GM21529 (cell line): ENCODE measurements at regions not wholly inside any gene's neighbourhood (a gene's known extent, or its start where the extent isn't known, plus 50 kb on each side); places are given as distances from the start of the nearest gene placed in this dataset.
"Not testable (repeated sequence)": the region's sequence is repeated elsewhere in the genome, so short reads cannot be mapped to it uniquely, and the experiment has no call there.

Source experiments
- ATAC-seq: cut with Tn5 transposase; IDR thresholded peaks from one replicate; pipeline ENCODE4 v1.9.1; 2021; ENCODE audit not compliant: unreplicated experiment

GRCh38 chr4:132085105-132085504, 1064.0 kb upstream of the PCDH10 start:
- ATAC-seq = no peak

GRCh38 chr4:132094017-132094416, 1055.1 kb upstream of the PCDH10 start:
- no peak for ATAC-seq

DNA sequence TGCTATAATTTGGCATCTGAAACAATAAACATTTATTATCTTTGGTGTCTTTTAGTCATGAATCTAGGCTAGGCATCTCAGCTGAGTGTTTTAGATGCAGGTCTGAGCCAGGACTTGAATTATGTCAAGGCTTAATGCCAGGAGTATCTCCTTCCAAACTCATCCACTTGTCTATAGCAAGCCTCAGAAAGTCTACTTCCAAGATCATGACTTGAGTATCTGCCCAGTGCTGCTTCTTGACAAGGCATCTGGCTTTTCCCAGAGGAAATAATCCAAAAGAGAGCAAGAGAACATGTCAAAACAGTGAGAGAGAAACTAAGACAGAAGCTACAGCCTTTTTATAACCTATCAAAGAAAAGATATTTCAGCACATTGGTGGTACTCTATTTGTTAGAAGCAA, 1052.1 kb upstream of the PCDH10 start:
- no peak for ATAC-seq

DNA sequence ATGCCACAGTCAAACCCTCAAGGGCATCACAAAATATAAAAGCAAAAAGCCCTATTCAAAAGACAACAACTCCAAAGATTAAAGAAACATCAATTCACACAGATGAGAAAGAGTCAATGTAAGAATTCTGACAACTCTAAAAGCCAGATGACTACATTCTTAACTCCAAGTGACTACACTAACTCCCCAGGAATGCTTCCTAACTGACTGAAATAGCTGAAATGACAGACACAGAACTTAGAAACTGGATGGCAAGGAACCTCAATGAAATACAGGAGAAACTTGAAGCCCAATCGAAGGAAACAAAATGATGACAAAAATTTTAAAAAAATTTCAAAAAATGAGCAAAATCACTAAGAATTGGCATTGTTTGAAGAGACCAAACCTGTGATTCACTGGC, 1047.6 kb upstream of the PCDH10 start:
- no peak for ATAC-seq

- no peak for ATAC-seq
These were observed 1040.3 kb upstream of the PCDH10 start for GRCh38 chr4:132108784-132109183.

DNA sequence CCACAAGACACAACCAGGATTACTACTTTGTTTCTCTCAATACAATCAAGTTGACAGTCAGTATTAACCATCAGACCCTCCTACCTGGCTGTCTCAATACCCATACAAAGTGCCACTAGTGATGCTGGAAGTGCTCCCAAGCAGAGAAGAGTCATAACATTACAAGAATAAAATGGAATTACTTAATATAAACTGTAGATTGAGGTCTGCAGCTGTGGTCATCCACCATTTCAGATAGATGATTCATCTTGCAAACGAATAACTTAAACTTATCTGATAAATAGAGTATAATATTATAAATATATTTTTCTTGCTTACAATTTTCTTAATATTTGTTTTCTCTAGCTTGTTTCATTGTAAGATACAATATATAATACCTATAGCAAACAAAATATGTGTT, 1034.2 kb upstream of the PCDH10 start:
- no peak for ATAC-seq

GRCh38 chr4:132122741-132123140, 1026.4 kb upstream of the PCDH10 start:
- ATAC-seq = not testable (repeated sequence)

DNA sequence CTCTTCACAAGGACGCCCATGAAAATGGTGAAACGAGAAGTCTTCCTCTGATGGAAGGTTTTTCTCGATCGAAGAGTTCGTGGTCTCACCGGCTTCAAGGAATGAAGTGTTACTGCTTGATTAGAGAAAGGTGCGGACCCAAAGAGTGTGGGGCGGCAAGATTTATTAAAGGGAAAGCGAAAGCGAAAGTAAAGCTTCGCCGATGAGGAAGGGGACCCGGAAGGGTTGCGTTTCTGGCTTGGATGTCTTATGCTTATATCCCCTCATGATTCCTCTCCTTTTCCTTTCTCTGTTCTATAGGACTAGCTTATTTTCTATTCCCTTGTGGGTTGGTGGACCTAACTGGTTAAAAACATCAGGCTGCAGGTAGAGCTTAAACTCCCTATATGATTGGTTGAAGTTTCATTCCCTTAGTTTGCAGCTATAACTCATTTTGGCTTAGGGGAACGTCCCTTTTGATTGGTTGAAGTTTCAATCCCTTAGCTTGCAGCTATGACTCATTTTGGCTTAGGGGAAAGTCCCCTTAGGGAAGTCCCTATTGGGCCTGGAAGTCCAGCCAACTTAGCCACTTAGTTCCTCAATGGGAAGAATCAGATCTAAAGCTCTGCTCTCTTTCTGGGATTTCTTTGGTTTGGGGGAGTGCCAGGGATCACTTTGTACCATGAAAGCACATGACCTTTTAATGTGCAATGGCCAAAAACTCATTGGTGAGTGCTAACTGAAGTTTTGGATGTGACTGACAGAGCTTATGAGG, 1025.0 kb upstream of the PCDH10 start:
- peak; percentile 49 for ATAC-seq

GRCh38 chr4:132124624-132124974, 1024.5 kb upstream of the PCDH10 start:
- ATAC-seq = peak; percentile 17

DNA sequence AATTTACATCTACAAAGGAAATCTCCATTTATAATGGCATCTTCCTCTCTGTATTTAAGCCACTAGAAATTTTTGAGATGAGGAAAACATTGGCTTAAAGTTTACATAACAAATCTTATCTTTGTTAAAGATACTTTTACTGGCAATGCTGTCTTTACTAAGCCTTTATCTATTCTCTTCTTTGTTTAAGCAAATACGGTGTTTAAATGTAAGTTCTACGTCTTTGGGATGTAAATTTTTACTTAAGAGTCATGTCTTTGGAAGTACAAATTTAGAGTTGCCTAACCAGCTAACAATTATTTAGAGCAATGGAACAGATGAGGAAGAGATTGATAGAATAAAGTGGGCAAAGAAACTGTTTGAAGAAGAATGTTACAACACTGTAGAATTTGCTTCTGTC, 1024.0 kb upstream of the PCDH10 start:
- no peak for ATAC-seq

DNA sequence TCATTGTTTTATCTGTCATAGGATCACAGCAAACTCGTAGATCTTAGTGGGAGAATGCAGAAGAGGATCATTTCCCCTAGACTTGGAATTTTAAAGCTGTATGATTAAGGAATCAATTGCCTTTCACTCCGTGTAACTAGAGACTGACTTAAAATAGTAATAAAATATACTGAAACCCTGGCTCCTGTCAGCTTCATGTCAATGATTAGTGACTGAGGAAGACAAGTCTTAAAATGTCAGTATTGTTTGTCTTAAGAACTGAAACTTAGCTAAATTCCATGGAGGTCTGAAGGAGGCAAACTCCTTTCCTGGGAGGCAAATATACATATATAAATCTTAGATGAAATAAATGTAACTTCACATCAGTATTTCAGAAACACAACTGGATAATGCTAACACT, 1016.7 kb upstream of the PCDH10 start:
- no peak for ATAC-seq

DNA sequence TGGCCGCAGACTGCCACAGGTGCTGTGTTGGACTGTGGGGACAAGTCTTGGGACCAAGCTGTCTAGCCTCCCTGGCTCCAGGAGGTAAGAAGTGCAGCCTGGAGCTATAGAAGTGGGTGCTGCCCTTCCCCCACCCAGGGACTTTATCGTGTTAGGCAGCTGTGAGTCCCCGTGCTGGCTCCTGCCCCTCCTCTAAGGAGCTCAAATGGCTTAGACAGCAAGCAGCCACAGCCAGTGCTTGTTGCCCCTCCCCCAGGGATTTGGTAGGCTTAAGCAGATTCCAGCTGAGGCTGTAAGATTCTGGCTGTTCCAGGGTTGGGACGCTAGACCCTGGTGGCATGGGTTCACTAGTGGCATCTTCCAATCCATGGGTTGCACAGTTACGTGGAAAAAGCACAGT, 979.4 kb upstream of the PCDH10 start:
- no peak for ATAC-seq

GRCh38 chr4:132180020-132180427, 969.1 kb upstream of the PCDH10 start:
- no peak for ATAC-seq

DNA sequence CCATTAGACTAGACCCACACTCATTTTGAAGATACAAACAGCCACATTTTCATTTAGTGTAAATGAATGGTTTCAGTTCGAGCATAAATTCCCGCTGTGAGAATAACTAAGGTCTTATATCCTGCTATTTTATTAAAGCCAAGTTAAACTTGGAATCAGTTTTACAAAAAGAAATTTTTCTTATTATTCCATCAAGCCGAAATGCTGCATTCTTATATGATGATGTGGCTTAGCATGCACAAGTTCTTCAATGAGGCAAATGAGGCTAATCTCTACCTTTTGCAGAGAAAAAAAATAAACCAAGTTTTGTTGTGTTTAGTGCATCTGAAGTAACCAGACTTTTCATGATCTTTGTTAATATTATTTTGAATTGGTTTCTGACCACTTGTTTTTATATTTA, 953.9 kb upstream of the PCDH10 start:
- ATAC-seq = no peak

- no peak for ATAC-seq
These were observed 945.5 kb upstream of the PCDH10 start for GRCh38 chr4:132203618-132204017.

DNA sequence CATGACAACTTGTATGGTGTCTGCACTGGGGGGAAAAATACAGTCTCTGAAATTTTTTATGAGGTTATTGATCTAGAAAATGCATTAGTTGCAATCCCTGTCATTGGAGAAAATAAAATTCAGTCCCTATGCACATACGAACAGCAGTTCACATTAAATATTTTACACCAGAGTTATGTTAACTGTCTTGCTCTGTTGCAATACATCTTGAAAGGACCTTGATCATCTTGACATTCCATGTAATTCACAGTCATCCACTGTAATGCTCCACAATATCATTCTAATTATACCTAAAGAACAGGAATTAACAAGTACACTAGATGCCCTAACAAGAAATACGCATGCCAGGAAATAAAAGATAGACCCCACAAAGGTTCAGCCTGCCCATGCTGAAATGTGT, 934.6 kb upstream of the PCDH10 start:
- ATAC-seq = no peak

- ATAC-seq = no peak
These were observed 930.7 kb upstream of the PCDH10 start for GRCh38 chr4:132218406-132218805.

DNA sequence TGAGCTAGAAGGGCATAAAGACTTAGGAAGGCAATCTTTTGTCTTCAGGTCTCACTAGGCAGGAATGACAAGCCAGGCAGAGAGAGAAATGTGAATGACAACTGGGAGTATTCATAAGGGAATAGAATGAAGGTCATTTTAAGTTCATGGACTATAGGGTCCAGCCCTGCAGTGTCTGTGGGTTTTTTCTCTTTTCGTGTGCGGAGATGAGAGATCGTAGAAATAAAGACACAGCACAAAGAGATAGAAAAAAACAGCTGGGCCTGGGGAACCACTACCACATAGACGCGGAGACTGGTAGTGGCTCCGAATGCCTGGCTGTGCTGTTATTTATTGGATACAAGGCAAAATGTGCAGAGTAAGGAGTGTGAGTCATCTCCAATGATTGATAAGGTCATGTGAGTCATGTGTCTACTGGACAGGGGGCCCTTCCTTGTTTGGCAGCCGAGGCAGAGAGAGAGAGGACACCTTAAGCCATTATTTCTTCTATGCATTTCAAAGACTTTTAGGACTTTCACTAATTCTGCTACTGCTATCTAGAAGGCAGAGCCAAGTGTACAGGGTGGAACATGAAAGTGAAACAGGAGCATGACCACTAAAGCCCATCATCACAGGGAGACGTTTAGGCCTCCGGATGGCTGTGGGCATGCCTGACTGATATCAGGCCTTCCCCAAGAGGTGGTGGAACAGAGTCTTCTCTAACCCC, 921.8 kb upstream of the PCDH10 start:
- ATAC-seq = no peak

DNA sequence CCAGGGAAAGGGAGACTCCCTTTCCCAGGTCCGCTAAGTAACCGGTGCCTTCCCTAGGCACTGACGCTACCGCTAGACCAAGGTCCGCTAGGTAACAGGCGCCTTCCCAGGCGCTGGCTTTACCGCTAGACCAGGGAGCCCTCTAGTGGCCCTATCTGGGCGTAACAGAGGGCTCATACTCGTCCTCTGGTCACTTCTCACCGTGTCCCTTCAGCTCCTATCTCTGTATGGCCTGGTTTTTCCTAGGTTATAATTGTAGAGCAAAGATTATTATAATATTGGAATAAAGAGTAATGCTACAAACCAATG, 921.3 kb upstream of the PCDH10 start:
- ATAC-seq = not testable (repeated sequence)

- no peak for ATAC-seq
These were observed 920.4 kb upstream of the PCDH10 start for GRCh38 chr4:132228676-132229075.

DNA sequence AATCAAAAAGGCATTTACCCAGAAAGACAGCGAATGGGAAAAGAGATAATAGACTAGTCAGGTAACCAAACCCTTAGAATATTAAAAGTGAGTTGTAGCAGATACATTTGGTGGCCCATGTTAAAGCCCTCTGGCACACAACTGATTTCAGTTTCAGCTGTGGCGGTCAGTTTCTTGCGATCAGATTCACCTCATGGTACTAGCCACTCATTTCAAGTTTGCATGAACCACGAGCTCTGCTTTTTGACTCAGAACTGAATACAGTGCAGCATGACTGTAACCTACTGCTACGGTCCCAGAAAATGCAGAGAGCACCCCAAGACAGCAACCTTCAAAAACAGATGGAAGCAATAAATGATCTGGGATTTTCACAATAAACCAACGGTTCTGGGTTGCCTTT, 919.1 kb upstream of the PCDH10 start:
- no peak for ATAC-seq

DNA sequence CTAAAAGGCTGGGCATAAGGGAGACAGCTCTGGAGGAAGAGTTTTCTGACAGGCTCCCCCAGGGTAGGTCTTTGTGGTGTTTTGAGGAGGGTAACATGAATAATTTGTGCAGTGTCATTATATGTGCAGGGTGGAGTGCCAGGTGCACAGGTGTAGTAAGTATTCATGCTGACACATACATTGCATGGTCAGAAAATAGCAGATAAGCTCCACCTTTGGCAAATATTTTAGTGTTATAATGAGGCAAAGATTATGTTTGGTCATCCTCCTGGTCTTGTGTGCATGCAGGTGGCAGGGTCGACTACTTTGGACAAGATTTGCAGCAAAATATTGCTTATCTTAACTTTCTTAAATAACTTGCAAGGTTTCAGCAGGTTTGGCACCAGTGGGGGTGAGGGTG, 910.4 kb upstream of the PCDH10 start:
- no peak for ATAC-seq

DNA sequence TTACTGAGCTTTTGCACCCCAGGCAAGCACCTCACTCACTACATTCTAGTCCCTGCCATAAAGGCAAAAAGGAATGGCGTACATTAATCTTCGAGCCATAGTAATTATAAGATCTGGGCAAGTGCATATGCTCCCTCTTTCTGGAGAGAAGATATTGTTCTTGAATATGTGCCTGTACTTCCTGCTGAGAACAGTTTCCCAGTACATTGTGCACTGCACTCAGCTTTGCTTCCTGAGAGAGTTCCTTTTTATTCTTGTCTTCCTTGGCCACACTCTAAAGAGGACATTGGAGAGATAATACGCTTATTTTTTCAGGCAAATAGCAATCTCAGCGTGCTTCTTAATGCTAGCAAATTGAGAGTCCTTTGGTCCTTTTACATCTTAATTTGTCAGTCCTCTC, 909.0 kb upstream of the PCDH10 start:
- no peak for ATAC-seq
